GM10266 (cell line): ENCODE measurements at regions not wholly inside any gene's neighbourhood (a gene's known extent, or its start where the extent isn't known, plus 50 kb on each side); places are given as distances from the start of the nearest gene placed in this dataset.

ENCODE experiments used
- DNase-seq: peaks from one replicate; pipeline ENCODE4 v3.0.0; 2012; ENCODE audit errors: extremely low spot score
- CTCF ChIP-seq: IDR thresholded peaks from 2 replicates; pipeline ENCODE4 v1.5.1; 2012; ENCODE audit warnings: mild to moderate bottlenecking, low read depth; ENCODE audit not compliant: control insufficient read depth, insufficient read depth; ENCODE audit errors: missing control alignments

- DNase-seq, result no peak
- TF ChIP-seq CTCF, result no peak
Measured at GRCh38 chr9:115992834-115993233, 160.8 kb upstream of the PAPPA start.

- no peak for DNase-seq
- no peak for TF ChIP-seq CTCF
Measured at GRCh38 chr9:115997923-115998322, 155.7 kb upstream of the PAPPA start.

DNA sequence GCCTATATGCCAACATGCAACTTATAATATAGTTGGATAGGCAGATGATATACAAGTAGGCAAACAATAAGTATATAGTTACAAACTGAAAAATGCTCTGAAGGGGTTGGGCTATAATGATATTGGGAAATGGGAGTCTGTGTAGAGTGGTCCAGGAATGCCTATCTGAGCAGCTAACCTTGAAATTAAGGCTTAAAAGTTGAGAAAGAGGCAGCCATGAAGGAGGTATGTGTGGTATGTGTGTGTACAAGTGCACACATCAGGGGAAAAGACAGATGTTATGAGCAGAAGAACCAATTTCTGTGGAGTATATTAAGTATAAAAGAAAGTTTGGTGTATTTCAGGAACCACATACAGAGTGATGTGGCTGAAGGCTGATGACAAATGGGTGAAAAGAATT is 154.9 kb upstream of the PAPPA start:
- DNase-seq, result no peak
- no peak for TF ChIP-seq CTCF

DNA sequence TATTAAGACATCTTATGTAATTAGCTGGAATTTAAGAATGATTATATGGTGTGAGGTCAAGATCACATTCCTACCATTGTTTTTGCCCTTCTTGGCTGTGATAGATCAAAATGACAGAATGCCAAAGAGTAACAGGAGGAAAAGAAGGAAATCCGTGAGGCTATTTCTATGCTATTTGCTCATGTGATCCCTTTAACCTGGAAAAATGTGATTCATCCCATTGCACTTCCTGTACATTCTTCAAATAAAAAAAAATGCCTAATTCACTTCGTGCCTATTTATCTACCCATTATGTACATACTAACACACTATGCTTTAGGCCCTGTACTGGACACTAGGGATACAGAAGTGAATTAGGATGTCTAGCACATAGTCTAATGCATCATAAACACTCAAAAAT is 154.1 kb upstream of the PAPPA start:
- no peak for DNase-seq
- no peak for TF ChIP-seq CTCF

DNA sequence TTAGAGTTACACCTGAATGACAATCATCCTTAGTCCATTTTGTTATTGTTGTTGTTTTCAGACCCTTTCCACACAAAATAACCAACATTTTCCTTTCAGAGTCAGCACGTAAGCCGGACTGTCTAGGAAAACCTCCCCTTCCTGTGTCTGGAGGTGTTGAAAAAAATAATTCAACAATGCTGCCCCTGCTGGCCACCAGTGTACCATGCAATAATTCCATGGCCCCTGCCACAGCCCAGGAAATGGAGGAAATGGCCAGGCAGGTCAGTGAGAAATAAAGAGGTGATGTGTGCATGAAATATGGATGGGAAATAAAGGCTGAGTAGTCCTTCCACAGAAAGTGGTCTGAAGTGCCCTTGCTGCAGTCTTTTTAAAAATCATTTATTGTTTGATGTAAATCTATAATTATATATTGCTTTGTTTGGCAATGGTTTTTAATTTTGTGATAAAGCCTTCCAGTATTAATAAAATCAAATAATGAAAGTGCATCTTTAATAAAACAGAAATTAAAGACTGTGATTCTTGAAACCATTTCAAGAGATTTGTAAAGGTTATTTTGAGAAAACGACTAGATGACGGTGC is 152.8 kb upstream of the PAPPA start:
- TF ChIP-seq CTCF, result peak; percentile 36
- no peak for DNase-seq

DNA sequence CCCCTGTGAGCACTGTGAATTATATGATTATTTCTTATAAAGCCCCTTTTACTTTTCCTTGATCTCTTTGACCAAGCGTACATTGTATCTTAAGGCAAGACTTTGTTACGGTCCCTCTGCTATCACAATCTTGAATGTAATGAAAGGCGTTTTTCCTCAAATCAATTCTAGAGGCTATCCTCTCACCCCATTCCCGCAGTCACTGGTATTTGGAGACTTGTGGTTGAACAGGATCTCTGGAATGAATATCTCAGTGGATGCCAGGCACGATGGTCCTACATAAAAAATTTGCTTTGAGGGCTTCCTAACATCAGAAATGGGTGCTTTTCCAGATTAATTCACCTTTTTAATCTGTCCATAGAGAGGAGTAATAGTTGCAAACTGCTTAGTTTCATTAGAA is 151.4 kb upstream of the PAPPA start:
- no peak for DNase-seq
- TF ChIP-seq CTCF, result no peak

DNA sequence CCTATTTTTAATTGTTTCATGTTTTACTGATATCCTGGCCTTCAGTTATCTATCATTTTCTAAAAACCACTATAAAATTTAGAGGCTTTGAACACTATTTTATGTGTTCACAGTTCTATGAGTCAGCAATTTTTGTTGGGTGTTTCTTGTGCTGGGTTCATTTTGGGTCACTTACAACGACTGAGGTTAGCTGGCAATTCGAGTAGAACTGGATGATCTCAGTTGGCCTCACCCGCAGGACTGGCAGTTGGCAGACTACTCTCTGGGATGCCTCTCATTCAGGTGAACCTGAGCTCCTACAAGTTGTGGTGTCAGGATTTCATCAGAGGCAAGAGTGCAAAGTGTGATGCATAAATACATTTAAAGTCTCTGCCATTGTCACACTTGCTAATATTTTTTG is 151.0 kb upstream of the PAPPA start:
- TF ChIP-seq CTCF, result no peak

More for the DNA sequence above, 151.0 kb upstream of the PAPPA start:
- DNase-seq, result no peak
